GM12892 (cell line): ENCODE measurements at regions not wholly inside any gene's neighbourhood (a gene's known extent, or its start where the extent isn't known, plus 50 kb on each side); places are given as distances from the start of the nearest gene placed in this dataset.

Source experiments
- DNase-seq: peaks from one replicate; pipeline ENCODE4 v3.0.0; 2011; ENCODE audit not compliant: insufficient read length
- FAIRE-seq: peaks from 2 replicates; lab custom pipeline; 2011; peaks lifted over from hg19 to GRCh38; lab: Jason Lieb, UNC
- POLR2A ChIP-seq: IDR thresholded peaks from 2 replicates; pipeline ENCODE4 v1.6.1; 2011; ENCODE audit warnings: low read depth, low read length, control low read depth
- POLR2AphosphoS5 ChIP-seq: IDR thresholded peaks from 2 replicates; pipeline ENCODE4 v1.6.1; 2011; ENCODE audit warnings: low read depth, low read length, control low read depth
- TAF1 ChIP-seq: IDR thresholded peaks from 2 replicates; pipeline ENCODE4 v1.6.1; 2011; ENCODE audit warnings: low read depth, mild to moderate bottlenecking, control low read depth, low read length, borderline replicate concordance

DNA sequence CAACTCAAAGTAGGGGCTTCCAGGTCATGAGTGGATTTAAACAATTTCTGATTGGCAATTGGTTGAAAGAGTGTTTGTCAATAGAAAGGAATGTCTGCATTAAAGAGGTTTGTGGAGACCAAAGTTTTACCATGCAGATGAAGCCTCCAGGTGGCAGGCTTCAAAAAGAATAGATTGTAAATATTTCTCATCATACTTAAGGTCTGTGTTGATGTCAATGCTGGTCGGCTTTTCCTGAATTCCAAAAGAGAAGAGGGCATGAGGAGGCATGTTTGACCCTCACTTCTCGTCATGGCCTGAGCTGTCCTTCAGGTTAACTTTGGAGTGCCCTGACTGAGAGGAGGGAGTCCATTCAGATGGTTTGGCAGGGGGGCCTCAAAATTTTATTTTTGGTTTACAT is 125.4 kb upstream of the RFC3 start:
- DNase-seq: no peak
- TF ChIP-seq POLR2AphosphoS5 (no peak), TAF1 (no peak), POLR2A (no peak)
- FAIRE-seq: no peak

DNA sequence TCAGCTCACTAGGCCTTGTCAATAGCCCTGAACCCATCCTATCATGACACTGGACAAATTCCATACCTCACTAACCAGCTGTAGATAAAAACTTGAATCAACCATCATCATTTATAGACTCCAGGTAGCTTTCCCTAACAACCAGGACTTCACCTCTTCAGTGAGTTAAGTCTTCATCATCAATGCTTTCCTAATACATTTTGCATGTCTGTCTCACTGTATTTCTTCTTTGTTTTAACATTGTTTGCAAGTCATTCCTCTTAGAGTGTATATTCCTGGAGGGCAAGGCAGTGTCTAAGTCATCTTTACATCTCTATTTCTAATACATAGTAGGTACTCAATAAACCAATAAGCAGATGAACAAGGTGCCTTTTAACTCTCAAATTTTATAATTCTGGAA is 123.4 kb upstream of the RFC3 start:
- no peak for TF ChIP-seq TAF1
- no peak for TF ChIP-seq POLR2A
- no peak for TF ChIP-seq POLR2AphosphoS5
- no peak for FAIRE-seq

DNA sequence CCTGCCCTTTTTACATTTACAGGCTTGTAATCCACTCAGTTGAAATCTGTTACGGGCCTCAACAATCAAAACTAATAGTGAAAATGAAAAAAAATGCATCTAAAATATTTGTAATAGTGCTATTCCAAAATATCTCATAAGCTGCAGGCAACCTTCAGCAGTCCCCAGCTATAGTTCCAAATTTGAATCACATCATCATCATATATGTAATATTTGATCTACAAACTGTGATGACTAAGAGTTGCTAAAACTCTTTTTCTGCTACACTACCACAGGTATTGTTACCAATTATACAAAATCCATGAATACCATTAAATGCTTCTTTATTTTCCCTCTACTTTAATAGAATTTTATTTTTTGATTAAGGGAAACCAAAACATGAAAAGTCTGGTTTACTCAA is 121.4 kb upstream of the RFC3 start:
- FAIRE-seq (no peak), DNase-seq (no peak)
- TF ChIP-seq TAF1 (no peak), POLR2AphosphoS5 (no peak)

More for the DNA sequence above, 123.4 kb upstream of the RFC3 start:
- no peak for DNase-seq

- TF ChIP-seq TAF1 (no peak), POLR2A (no peak), POLR2AphosphoS5 (no peak)
- DNase-seq (no peak), FAIRE-seq (no peak)
Measured at GRCh38 chr13:33697926-33698325, 120.0 kb upstream of the RFC3 start.

GRCh38 chr13:33707449-33707848 is 110.5 kb upstream of the RFC3 start:
- DNase-seq: no peak
- FAIRE-seq: no peak
- TF ChIP-seq POLR2AphosphoS5 (no peak), TAF1 (no peak), POLR2A (no peak)

- TF ChIP-seq TAF1 (no peak), POLR2AphosphoS5 (no peak), POLR2A (no peak)
- no peak for FAIRE-seq
- no peak for DNase-seq
Measured at GRCh38 chr13:33710924-33711323, 107.0 kb upstream of the RFC3 start.

GRCh38 chr13:33711436-33711835 is 106.5 kb upstream of the RFC3 start:
- TF ChIP-seq POLR2AphosphoS5 (no peak), POLR2A (no peak), TAF1 (no peak)
- no peak for DNase-seq
- FAIRE-seq: no peak

DNA sequence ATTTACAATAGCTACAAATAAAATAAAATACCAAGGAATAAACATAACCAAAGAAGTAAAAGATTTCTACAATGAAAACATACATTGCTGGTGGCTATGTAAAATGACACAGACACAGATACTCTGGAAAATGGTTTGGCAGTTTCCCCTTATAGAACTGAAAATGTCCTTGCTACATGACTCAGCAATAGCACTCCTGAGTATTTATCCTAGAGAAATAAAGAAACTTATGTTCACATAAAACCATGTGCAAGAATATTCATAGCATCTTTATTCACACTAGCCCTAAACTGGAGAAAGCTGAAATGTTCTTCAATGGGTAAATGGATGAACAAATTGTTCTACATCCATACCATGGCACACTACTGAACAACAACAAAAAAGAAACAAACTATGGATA is 100.2 kb upstream of the RFC3 start:
- DNase-seq (no peak), FAIRE-seq (no peak)
- TF ChIP-seq POLR2AphosphoS5 (no peak), POLR2A (no peak), TAF1 (no peak)

DNA sequence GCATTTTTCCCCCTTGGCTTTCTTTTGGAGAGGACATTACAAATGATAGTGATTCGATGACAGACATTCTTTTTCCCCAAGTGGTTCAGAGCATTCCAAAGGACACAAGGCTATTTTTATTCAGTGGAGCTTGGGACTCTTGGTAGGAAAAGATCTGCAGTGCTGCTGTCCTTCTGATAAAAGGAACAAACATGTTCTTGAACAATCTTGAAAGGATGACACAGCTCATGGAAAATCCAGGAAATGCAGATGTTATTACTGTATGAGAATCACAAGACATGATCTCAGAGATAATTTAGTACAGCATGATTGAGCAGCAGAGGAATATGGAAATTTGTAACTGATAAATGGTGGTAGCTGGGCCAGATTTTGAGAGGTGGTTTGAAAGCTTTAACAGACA is 96.2 kb upstream of the RFC3 start:
- FAIRE-seq (no peak), DNase-seq (no peak)
- TF ChIP-seq POLR2A: no peak
- TF ChIP-seq TAF1: no peak
- no peak for TF ChIP-seq POLR2AphosphoS5

- TF ChIP-seq POLR2AphosphoS5 (no peak), TAF1 (no peak), POLR2A (no peak)
- no peak for FAIRE-seq
- DNase-seq: no peak
Measured at GRCh38 chr13:33722216-33722915, 95.6 kb upstream of the RFC3 start.

DNA sequence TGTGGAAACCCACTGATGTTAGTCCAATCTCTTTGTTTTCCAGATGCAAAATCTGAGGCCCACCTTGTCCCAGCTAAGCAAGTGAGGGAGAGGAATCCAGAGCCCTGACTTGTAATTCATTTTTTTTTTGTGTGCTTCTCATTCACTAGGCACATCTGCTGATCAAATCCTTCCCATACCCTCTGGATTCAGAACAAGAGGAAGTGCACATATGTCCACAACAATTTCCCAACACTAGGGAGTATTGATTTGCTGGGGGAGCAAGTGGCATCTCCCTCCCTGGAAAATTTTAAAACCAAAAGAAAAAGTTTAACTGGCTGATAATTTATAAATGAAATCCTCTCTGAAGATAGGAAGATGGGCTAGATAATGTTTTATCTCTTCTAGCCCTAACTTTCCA is 94.6 kb upstream of the RFC3 start:
- DNase-seq: no peak
- no peak for TF ChIP-seq TAF1
- TF ChIP-seq POLR2AphosphoS5: no peak
- no peak for TF ChIP-seq POLR2A
- peak; percentile 78 for FAIRE-seq

DNA sequence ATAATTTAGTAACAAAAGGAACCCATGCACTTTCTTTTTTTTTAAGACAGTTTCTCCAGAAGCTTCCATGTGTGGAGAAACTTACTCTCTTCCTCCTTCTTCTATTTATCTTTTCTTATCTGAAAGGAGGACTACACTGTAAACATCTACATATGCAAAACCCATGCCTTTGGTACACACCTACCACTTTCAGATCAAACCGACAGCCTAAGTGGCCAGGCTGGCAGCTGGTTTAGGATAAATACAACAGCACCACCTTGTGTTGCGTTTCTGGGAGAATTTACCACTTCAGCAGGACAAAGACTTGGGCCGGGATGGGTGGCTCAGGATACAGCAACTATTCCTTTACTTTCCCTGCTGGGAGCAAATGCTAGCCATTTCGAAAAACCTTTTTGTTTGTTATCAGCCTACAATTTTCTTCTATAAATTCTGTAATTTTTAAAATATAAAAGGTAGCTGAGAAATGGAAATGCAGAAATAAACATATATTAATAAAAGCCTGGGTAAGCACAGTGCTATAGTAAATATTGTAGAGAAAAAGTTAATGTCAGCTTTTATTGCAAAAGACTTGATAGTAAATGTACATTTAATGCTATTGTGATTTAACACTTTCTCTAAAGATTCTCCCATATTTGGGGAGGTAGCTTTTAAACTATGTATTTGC is 94.0 kb upstream of the RFC3 start:
- TF ChIP-seq TAF1 (no peak), POLR2A (no peak), POLR2AphosphoS5 (no peak)
- FAIRE-seq: peak; percentile 91
- DNase-seq: no peak
